CD4-positive, alpha-beta T cell (primary cell): ENCODE measurements at regions not wholly inside any gene's neighbourhood (a gene's known extent, or its start where the extent isn't known, plus 50 kb on each side); places are given as distances from the start of the nearest gene placed in this dataset.

Experiments
- ATAC-seq: fragments of 200-7000 bp; cut with Tn5 transposase; one replicate; pipeline ENCODE4 v1.10.0; 2022; ENCODE audit warnings: mild to moderate bottlenecking; ENCODE audit not compliant: poor library complexity
- CTCF ChIA-PET: fragments of 350-600 bp; sonication (Branson Sonifier 250); formaldehyde crosslinking; loops from one replicate; lab custom pipeline; 2021; ENCODE audit warnings: antibody characterized with exemption, inconsistent platforms; lab: Charles Lee
- POLR2A ChIA-PET: fragments of 350-600 bp; sonication (Branson Sonifier 250); formaldehyde crosslinking; loops from one replicate; lab custom pipeline; 2021; ENCODE audit warnings: antibody characterized with exemption, inconsistent platforms; lab: Charles Lee
- DNase-seq, 14 experiments: peaks; one replicate each; pipeline ENCODE4 v3.0.0-alpha.2; 2013 to 2020; ENCODE audit warnings: mixed read lengths in 2 of 14
- H3K27ac ChIP-seq, 2 donors: one replicate each; pipeline versions ENCODE4 v1.5.1 to v1.7.0; 2013; ENCODE audit warnings: low read length in 2 of 2, low read depth in 1 of 2, mild to moderate bottlenecking in 1 of 2
- H3K27me3 ChIP-seq, 2 experiments: 1 replicate in 1 of 2; 2 replicates in 1 of 2; pipeline versions ENCODE4 v1.6.1 to v1.7.0; 2013; ENCODE audit warnings: low read length in 2 of 2, control low read depth in 1 of 2, mild to moderate bottlenecking in 1 of 2, moderate library complexity in 1 of 2; ENCODE audit not compliant: insufficient read depth in 2 of 2, control insufficient read depth in 1 of 2
- H3K36me3 ChIP-seq: one replicate; pipeline ENCODE4 v1.6.1; 2013; ENCODE audit warnings: low read length, control low read depth; ENCODE audit not compliant: insufficient read depth
- H3K4me1 ChIP-seq: one replicate; pipeline ENCODE4 v1.6.1; 2013; ENCODE audit warnings: low read length, control low read depth; ENCODE audit not compliant: insufficient read depth
- H3K4me3 ChIP-seq: one replicate; pipeline ENCODE4 v1.5.1; 2013; ENCODE audit warnings: mild to moderate bottlenecking, low read length, moderate library complexity
- H3K9me3 ChIP-seq, 2 experiments: 1 replicate in 1 of 2; 2 replicates in 1 of 2; pipeline versions ENCODE4 v1.6.1 to v1.7.0; 2013; ENCODE audit warnings: low read length in 2 of 2, mild to moderate bottlenecking in 2 of 2, control low read depth in 1 of 2, moderate library complexity in 1 of 2; ENCODE audit not compliant: control insufficient read depth in 1 of 2, insufficient read depth in 1 of 2
- H3K27ac Mint-ChIP-seq: one replicate; pipeline ENCODE4 v1.8.0; 2020; ENCODE audit warnings: mixed read lengths
- H3K27me3 Mint-ChIP-seq: one replicate; pipeline ENCODE4 v1.8.0; 2021; ENCODE audit warnings: mixed read lengths
- H3K36me3 Mint-ChIP-seq: one replicate; pipeline ENCODE4 v1.8.0; 2021; ENCODE audit warnings: low read depth, mixed read lengths
- H3K4me1 Mint-ChIP-seq: one replicate; pipeline ENCODE4 v1.8.0; 2021; ENCODE audit warnings: low read depth, mixed read lengths
- H3K4me3 Mint-ChIP-seq: one replicate; pipeline ENCODE4 v1.8.0; 2020; ENCODE audit warnings: mild to moderate bottlenecking, mixed read lengths
- H3K9me3 Mint-ChIP-seq: one replicate; pipeline ENCODE4 v1.8.0; 2020; ENCODE audit warnings: mixed read lengths
- intact Hi-C, 2 experiments: fragments of 100-400 bp; cut with DNase I in 1 of 2; cut with micrococcal nuclease in 1 of 2; formaldehyde crosslinking; loops; one replicate each; pipeline versions ENCODE4 v1.15.1 to v1.9.0; 2023 to 2025; cut with DNase I, micrococcal nuclease
- TF ChIP-seq, protein P1 (sequence below): fragments of 200-600 bp; IDR thresholded peaks from one replicate; pipeline ENCODE4 v1.8.0; 2022; ENCODE audit warnings: antibody characterized with exemption, mild to moderate bottlenecking

DNA sequence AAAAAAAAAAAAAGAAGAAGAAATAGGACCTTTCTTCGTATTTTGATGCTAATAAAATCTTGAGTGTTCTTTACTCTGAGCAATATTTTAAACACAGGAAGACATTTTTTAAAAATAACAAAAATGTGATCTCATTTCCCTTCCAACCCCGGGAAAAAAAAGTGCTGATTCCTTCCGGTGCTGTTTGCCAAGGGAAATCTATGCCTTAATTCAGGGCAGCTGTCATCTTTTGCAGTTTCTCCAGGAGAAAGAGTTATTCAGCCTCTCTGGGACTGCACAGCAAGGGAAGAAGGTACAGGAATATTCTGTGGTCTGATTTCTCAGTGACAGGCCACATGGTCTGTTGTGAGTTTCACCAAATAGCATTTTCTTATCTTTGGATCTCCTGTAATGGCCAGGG is 291.9 kb upstream of the IRX1 start:
- Histone ChIP-seq H3K27ac (no peak overlapping the region), H3K27me3 (no peaks in the 10 kb centered on the region), H3K9me3 (peaks cover 0 to 53% of the 10 kb centered on the region in 2 experiments), H3K36me3 (no peaks in the 10 kb centered on the region), H3K4me1 (no peaks in the 10 kb centered on the region), H3K4me3 (no peak overlapping the region)
- H3K4me3 Mint-ChIP-seq, result no peak overlapping the region
- no peak overlapping the region for H3K27ac Mint-ChIP-seq
- DNase-seq (no peak), ATAC-seq (no peak)
- H3K36me3 Mint-ChIP-seq, result no peaks in the 10 kb centered on the region
- intact Hi-C loops, result no loop called here
- POLR2A ChIA-PET, result no interaction called here
- no peaks in the 10 kb centered on the region for H3K4me1 Mint-ChIP-seq
- TF ChIP-seq, protein P1, sequence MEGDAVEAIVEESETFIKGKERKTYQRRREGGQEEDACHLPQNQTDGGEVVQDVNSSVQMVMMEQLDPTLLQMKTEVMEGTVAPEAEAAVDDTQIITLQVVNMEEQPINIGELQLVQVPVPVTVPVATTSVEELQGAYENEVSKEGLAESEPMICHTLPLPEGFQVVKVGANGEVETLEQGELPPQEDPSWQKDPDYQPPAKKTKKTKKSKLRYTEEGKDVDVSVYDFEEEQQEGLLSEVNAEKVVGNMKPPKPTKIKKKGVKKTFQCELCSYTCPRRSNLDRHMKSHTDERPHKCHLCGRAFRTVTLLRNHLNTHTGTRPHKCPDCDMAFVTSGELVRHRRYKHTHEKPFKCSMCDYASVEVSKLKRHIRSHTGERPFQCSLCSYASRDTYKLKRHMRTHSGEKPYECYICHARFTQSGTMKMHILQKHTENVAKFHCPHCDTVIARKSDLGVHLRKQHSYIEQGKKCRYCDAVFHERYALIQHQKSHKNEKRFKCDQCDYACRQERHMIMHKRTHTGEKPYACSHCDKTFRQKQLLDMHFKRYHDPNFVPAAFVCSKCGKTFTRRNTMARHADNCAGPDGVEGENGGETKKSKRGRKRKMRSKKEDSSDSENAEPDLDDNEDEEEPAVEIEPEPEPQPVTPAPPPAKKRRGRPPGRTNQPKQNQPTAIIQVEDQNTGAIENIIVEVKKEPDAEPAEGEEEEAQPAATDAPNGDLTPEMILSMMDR, result no peak
- H3K9me3 Mint-ChIP-seq, result peaks cover 3% of the 10 kb centered on the region
- CTCF ChIA-PET, result no interaction called here
- no peaks in the 10 kb centered on the region for H3K27me3 Mint-ChIP-seq

DNA sequence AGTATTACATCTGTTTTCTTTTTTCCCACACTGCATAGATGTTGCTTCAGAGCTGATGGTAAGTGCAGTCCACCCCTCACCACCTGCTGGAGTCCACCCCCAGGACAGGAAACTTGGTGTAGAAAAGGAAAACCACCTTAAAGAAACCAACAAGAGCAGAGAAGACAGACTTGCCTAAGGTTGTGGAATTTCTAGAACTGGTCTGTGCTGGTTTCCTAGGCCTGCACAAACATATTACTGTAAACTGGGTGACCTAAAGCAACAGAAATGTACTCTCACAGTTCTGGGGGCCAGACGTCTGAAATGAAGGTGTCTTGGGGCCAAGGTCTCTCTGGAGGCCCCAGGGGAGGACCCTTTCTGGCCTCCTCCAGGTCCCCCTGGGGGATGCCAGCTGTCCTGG is 293.4 kb upstream of the IRX1 start:
- DNase-seq (no peak), ATAC-seq (no peak)
- Histone ChIP-seq H3K27ac (no peak overlapping the region), H3K4me3 (no peak overlapping the region), H3K36me3 (no peaks in the 10 kb centered on the region), H3K27me3 (no peaks in the 10 kb centered on the region), H3K4me1 (no peaks in the 10 kb centered on the region), H3K9me3 (peaks cover 0 to 40% of the 10 kb centered on the region in 2 experiments)
- Mint-ChIP-seq H3K27ac (no peak overlapping the region), H3K4me1 (no peaks in the 10 kb centered on the region), H3K4me3 (no peak overlapping the region), H3K27me3 (no peaks in the 10 kb centered on the region), H3K36me3 (no peaks in the 10 kb centered on the region), H3K9me3 (peaks cover 3% of the 10 kb centered on the region)
- TF ChIP-seq, protein P1, result no peak
- intact Hi-C loops, result no loop called here
- CTCF ChIA-PET, result no interaction called here
- POLR2A ChIA-PET, result no interaction called here

GRCh38 chr5:3301306-3301705 is 294.3 kb upstream of the IRX1 start:
- H3K27me3 Mint-ChIP-seq, result no peaks in the 10 kb centered on the region
- TF ChIP-seq, protein P1, result no peak
- ATAC-seq (no peak), DNase-seq (no peak)
- peaks cover 3% of the 10 kb centered on the region for H3K9me3 Mint-ChIP-seq
- peaks cover 0 to 33% of the 10 kb centered on the region in 2 experiments for H3K9me3 ChIP-seq
- H3K4me3 Mint-ChIP-seq, result no peak overlapping the region
- no peaks in the 10 kb centered on the region for H3K36me3 ChIP-seq
- no peak overlapping the region for H3K27ac Mint-ChIP-seq
- H3K36me3 Mint-ChIP-seq, result no peaks in the 10 kb centered on the region
- no peaks in the 10 kb centered on the region for H3K4me1 ChIP-seq
- ChIA-PET CTCF (no interaction called here), POLR2A (no interaction called here)
- H3K27me3 ChIP-seq, result no peaks in the 10 kb centered on the region
- H3K27ac ChIP-seq, result no peak overlapping the region
- no peaks in the 10 kb centered on the region for H3K4me1 Mint-ChIP-seq
- intact Hi-C loops, result no loop called here
- no peak overlapping the region for H3K4me3 ChIP-seq
